Urinary bladder (tissue), 3 donors: ENCODE measurements at regions not wholly inside any gene's neighbourhood (a gene's known extent, or its start where the extent isn't known, plus 50 kb on each side); places are given as distances from the start of the nearest gene placed in this dataset.
"Not testable (repeated sequence)": the region's sequence is repeated elsewhere in the genome, so short reads cannot be mapped to it uniquely, and the experiment has no call there.

Source experiments
- DNase-seq: peaks from one replicate; pipeline ENCODE4 v3.0.0-alpha.2; 2015; ENCODE audit errors: extremely low spot score
- H3K27ac ChIP-seq: one replicate; pipeline ENCODE4 v1.5.1; 2013; ENCODE audit warnings: low read depth, mild to moderate bottlenecking, moderate library complexity
- H3K36me3 ChIP-seq: one replicate; pipeline ENCODE4 v1.6.1; 2013; ENCODE audit warnings: mild to moderate bottlenecking, moderate library complexity; ENCODE audit not compliant: insufficient read depth
- H3K4me1 ChIP-seq: one replicate; pipeline ENCODE4 v1.6.1; 2013; ENCODE audit warnings: mild to moderate bottlenecking, moderate library complexity; ENCODE audit not compliant: insufficient read depth
- H3K4me3 ChIP-seq: one replicate; pipeline ENCODE4 v1.5.1; 2013; ENCODE audit warnings: low read depth, low read length
- WGBS: extraction: QIAGEN DNeasy Blood & Tissue Kit; methylation state at CpG from one replicate; pipeline ENCODE4 v1.1.7; 2013; 5-methylcytosine and 5-hydroxymethylcytosine counted together
- donor health status: healthy with polysubstance abuse.
- donor health status: healthy.

GRCh38 chr2:16392647-16393499 lies 272.8 kb downstream of the CYRIA start:
- WGBS = 50% methylated on average over 14 of the region's 14 CpGs
- H3K4me1 ChIP-seq = no peaks in the 10 kb centered on the region
- no peaks in the 10 kb centered on the region for H3K36me3 ChIP-seq
- no peak for DNase-seq
- no peak overlapping the region for H3K27ac ChIP-seq
- H3K4me3 ChIP-seq = no peak overlapping the region

- no peak for DNase-seq
- Histone ChIP-seq H3K36me3 (no peaks in the 10 kb centered on the region), H3K4me1 (no peaks in the 10 kb centered on the region), H3K27ac (no peak overlapping the region), H3K4me3 (no peak overlapping the region)
- WGBS = 83% methylated on average over 5 of the region's 5 CpGs
Measured at GRCh38 chr2:16391986-16392385, 273.6 kb downstream of the CYRIA start.

- Histone ChIP-seq H3K36me3 (no peaks in the 10 kb centered on the region), H3K4me1 (no peaks in the 10 kb centered on the region), H3K27ac (no peak overlapping the region), H3K4me3 (no peak overlapping the region)
- no peak for DNase-seq
- WGBS = 82% methylated on average over 6 of the region's 6 CpGs
Measured at GRCh38 chr2:16390561-16390960, 275.1 kb downstream of the CYRIA start.

GRCh38 chr2:16389611-16390010 lies 276.0 kb downstream of the CYRIA start:
- 76% methylated on average over 3 of the region's 3 CpGs for WGBS
- Histone ChIP-seq H3K4me3 (no peak overlapping the region), H3K4me1 (no peaks in the 10 kb centered on the region), H3K27ac (no peak overlapping the region), H3K36me3 (no peaks in the 10 kb centered on the region)
- DNase-seq = no peak

- H3K27ac ChIP-seq, H3K36me3 ChIP-seq, H3K4me1 ChIP-seq, H3K4me3 ChIP-seq, DNase-seq: not testable (repeated sequence)
- WGBS = 94% methylated on average over 16 of the region's 16 CpGs
Measured at GRCh38 chr2:16388199-16388830, 277.3 kb downstream of the CYRIA start.

GRCh38 chr2:16387461-16387984 lies 278.1 kb downstream of the CYRIA start:
- H3K27ac ChIP-seq = no peak overlapping the region
- H3K4me3 ChIP-seq = no peak overlapping the region
- no peaks in the 10 kb centered on the region for H3K4me1 ChIP-seq
- DNase-seq = no peak
- 94% methylated on average over 8 of the region's 8 CpGs for WGBS
- no peaks in the 10 kb centered on the region for H3K36me3 ChIP-seq

- H3K4me3 ChIP-seq = no peak overlapping the region
- H3K4me1 ChIP-seq = no peaks in the 10 kb centered on the region
- H3K36me3 ChIP-seq = no peaks in the 10 kb centered on the region
- DNase-seq = no peak
- H3K27ac ChIP-seq = no peak overlapping the region
- 58% methylated on average over 7 of the region's 7 CpGs for WGBS
Measured at GRCh38 chr2:16386431-16386830, 279.2 kb downstream of the CYRIA start.

- H3K4me1 ChIP-seq = no peaks in the 10 kb centered on the region
- no peak overlapping the region for H3K27ac ChIP-seq
- 41% methylated on average over 2 of the region's 2 CpGs for WGBS
- H3K36me3 ChIP-seq = no peaks in the 10 kb centered on the region
- no peak for DNase-seq
- no peak overlapping the region for H3K4me3 ChIP-seq
Measured at GRCh38 chr2:16386031-16386430, 279.6 kb downstream of the CYRIA start.

GRCh38 chr2:16385341-16385740 lies 280.3 kb downstream of the CYRIA start:
- Histone ChIP-seq H3K4me3 (no peak overlapping the region), H3K36me3 (no peaks in the 10 kb centered on the region), H3K27ac (no peak overlapping the region), H3K4me1 (no peaks in the 10 kb centered on the region)
- DNase-seq = no peak
- 86% methylated on average over 3 of the region's 3 CpGs for WGBS

GRCh38 chr2:16383411-16383810 lies 282.2 kb downstream of the CYRIA start:
- no peak overlapping the region for H3K27ac ChIP-seq
- 65% methylated on average over 1 of the region's 1 CpG for whole genome bisulfite sequencing
- no peak overlapping the region for H3K4me3 ChIP-seq
- H3K36me3 ChIP-seq = no peaks in the 10 kb centered on the region
- no peak for DNase-seq
- no peaks in the 10 kb centered on the region for H3K4me1 ChIP-seq

GRCh38 chr2:16382451-16382850 lies 283.2 kb downstream of the CYRIA start:
- no peak overlapping the region for H3K4me3 ChIP-seq
- H3K4me1 ChIP-seq = no peaks in the 10 kb centered on the region

GRCh38 chr2:16381511-16381910 lies 284.1 kb downstream of the CYRIA start:
- no peak overlapping the region for H3K27ac ChIP-seq
- WGBS = 84% methylated on average over 2 of the region's 2 CpGs
- no peaks in the 10 kb centered on the region for H3K36me3 ChIP-seq
- H3K4me1 ChIP-seq = no peaks in the 10 kb centered on the region
- DNase-seq = no peak
- H3K4me3 ChIP-seq = no peak overlapping the region

More at GRCh38 chr2:16382451-16382850, 283.2 kb downstream of the CYRIA start:
- Histone ChIP-seq H3K36me3 (no peaks in the 10 kb centered on the region), H3K27ac (no peak overlapping the region)
- no peak for DNase-seq
- 79% methylated on average over 7 of the region's 7 CpGs for WGBS

GRCh38 chr2:16379901-16380300 lies 285.7 kb downstream of the CYRIA start:
- DNase-seq, H3K4me3 ChIP-seq, H3K36me3 ChIP-seq, H3K4me1 ChIP-seq, H3K27ac ChIP-seq: not testable (repeated sequence)
- 96% methylated on average over 5 of the region's 5 CpGs for WGBS

- H3K4me1 ChIP-seq, H3K27ac ChIP-seq, H3K36me3 ChIP-seq, H3K4me3 ChIP-seq, DNase-seq: not testable (repeated sequence)
- WGBS = 80% methylated on average over 5 of the region's 5 CpGs
Measured at GRCh38 chr2:16379061-16379460, 286.6 kb downstream of the CYRIA start.
